ENCODE measurements at regions not wholly inside any gene's neighbourhood (a gene's known extent, or its start where the extent isn't known, plus 50 kb on each side); places are given as distances from the start of the nearest gene placed in this dataset.

DNA sequence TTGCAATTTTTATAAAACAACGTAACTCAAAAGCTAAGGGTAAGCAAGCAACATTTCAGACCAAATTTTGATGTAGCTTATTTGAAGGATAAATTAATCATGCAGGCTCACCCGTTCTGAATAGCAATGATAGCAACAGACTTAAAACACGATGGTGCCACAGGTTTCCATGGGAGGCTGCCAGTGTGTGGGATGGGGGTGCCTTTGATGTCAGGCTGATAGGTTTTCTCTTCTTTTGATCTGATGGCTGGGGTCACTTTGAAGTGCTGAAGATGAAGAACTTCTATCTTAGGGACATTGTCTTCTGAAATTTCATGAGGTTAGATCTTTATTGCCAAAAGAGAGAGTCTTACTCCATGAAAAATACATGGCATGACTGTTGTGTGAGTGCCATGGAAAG lies 206.8 kb downstream of the LPIN1 start:
- no peak for DNase-seq (ENCODE audit: low read depth)

DNA sequence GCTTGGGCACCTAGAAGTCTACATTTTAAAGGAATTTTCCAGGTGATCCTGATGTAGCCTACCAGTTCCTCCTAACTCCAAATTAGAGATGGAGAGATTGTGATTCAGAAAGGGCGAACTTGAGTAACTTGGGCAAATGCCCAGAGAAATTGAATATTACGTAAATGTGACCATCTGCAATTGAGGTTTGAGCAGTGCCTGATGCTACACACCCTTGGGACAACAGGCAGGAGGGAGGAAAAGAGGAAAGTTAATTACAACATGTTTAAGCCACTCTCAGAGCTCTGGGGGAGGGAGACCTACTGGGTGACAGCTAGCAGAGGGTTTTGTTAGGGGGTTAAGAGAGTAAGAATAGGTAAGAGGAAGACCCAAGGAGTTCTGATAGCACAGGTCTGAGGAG lies 208.9 kb downstream of the LPIN1 start:
- DNase-seq (ENCODE audit: low read depth), result peak; percentile 71

DNA sequence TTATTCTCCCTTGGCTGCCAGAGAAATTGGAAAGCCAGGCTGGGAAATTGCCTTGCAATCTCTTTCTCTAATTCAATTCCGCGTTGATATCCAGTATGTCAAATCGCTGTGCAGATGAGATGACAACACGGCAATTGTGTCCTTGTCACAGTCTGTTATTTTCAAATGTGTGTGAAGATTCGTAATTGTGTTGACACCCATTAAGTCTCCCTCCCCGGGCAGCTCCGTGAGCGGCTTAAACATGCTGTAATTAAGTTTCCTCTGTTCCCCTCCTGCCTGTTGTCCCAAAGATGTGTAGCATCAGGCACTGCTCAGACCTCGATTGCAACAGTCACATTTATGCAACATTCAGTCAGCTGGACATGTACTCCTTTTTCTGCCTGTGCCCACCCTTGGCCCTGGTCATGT lies 209.5 kb downstream of the LPIN1 start:
- DNase-seq (ENCODE audit: low read depth), result peak; percentile 16

DNA sequence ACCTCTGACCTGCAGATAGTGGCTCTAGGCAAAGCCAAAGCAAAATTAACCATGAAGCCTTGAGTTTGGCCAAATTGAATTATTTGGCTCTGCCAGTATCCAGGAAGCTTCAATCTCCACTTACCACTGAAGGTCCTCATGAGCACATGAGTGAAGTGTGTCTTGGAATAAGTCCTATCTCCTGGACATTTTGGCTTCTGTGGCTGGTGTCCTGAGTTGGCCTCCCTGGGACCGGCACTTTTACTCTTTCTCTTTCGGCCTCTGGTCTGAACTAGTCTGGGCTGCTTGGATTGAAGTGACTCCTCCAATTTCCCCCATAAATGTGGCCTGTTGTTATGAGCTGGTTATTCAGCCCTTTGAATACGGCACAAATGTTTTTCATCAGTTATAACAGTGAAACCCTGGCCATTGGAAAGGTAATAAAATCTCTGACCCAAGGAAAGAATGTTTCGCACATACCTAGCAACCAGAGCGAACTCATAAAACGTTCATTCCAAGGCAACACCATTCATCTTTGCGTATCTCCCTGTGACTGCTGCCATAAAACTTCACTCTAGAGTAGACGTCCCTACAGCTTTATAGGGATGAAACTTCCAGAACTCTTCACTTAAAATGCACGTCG lies 216.4 kb downstream of the LPIN1 start:
- DNase-seq (ENCODE audit: low read depth), result no peak

DNA sequence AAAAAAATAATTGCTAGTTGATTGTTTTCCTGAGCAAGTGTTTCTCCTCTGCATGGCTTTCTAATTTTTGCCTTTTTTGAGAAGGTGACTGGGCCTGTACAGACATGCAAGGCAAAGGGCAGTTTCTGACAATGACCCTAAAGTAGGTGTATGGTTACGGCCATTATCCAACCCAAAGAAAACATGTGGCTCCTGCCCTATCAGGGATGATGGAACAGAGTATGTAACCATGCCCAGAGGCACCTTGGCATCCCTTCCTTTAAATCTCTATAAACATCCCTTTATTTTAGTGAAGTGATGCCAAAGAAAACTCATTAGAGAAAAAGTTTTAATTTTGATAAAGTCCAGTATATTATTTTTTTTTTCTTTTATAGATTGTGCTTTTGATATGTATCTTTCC lies 217.5 kb downstream of the LPIN1 start:
- DNase-seq (ENCODE audit: low read depth), result no peak

DNA sequence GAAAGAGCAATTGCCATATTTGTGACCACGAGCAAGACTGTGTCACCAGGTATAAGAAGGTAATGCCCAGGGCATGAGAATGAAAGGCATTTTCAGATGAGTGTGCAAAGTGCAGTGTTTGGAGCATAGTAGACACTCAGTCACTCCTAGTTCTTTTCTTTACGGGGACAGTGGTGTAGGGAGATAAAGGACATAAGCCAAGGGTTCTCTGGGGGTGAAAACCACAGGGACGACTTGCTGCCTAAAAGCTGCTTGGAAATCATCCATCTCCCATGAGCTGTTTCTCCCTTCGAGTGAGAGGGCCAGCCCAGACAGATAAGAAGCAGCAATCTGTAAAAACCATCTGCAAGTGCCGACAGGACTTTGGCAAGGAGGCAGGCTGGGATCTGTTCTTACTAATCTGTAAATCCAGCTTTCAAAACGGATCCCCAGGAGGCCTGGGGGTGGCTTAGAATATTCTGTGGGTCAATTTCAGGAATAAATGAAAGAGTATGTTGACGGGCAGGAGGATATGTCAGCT lies 221.6 kb downstream of the LPIN1 start:
- no peak for DNase-seq (ENCODE audit: low read depth)

DNA sequence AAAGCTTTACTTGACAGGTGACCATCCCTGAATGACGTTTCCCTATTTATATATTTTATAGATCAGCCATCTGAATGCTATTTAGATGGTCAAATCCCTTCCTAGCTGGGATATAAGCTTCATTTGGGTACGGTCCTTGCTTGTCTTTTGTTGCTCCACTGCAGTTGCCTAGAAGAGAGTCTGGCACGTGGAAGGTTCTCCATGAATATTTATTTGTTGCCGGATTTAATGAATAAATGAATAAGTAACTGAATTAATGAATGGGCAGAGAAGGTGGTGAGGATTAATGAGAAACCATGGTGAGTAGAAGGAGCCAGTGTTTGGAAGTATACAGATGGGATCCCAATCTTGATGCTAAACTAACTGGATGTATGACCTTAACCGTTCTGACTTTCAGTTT lies 222.1 kb downstream of the LPIN1 start:
- DNase-seq (ENCODE audit: low read depth), result no peak

DNA sequence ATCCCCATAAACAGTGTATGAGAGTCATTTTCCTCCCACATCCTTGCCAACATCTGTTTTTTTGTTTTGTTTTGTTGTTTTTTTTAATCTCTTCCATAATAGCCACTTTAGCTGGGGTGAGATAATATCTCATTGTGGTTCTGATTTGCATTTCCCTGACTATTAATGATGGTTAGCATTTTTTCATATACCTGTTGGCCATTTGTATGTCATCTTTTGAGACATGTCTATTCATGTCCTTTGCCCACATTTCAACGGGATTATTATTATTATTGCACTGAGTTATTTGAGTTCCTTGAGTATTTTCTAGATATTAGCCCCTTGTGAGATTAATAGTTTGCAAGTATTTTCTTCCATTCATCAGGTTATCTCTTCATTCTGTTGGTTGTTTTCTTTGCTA lies 223.3 kb downstream of the LPIN1 start:
- no peak for DNase-seq (ENCODE audit: low read depth)

DNA sequence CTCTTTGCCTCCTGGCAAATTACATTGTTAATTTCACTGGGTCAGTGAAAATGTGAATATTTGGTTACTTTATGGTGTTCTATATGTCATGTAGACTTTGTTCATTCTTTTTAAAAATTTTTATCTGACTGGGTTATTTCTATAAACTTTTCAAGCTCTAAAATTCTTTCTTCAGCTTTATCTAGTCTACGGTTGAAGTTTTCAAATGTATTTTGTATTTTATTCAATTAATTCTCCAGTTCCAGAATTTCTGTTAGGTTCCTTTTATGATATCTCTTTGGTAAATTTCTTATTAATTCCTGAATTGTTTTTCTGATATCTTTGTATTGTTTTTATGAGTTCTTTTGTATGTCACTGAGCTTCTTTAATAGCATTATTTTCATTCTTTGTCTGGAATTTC lies 228.1 kb downstream of the LPIN1 start:
- no peak for DNase-seq (ENCODE audit: low read depth)

DNA sequence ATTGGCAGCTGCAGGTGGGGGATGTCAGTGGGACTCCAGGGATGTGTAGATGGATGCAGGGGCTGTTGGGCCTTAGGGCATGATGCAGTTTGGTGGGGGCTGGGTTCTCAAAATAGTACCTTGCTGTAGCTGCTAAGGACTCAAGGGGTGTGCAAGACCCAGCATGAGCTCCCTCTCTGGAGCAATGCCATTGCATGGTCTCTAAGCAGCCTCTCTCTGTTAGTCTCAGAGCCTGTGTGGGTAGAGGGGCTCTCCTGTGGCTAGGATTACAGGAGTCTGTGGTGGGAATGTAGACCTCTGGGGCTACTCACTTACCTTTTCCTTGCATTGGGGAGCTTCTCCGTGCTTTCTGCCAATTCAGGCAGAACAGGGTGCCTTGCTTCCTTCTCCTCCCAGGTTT lies 228.9 kb downstream of the LPIN1 start:
- DNase-seq (ENCODE audit: low read depth), result no peak

DNA sequence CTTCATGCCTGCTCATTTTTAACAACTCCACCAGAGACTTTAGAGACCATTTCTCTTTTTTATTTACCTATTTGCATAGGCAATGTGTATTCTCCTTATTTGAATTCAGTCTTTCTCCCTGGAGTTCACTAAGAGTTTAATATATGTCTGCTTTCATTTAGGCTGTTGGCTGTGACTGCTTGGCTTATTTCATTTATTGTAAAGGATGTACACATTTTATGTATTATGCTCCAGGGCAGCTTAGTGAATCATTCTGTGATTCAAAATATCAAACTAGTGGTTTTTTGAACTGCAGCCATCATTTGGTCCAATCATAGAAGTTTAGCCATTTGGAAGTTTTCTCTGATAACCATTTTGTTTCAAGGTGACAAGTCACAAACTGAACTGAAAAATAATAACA lies 229.6 kb downstream of the LPIN1 start:
- no peak for DNase-seq (ENCODE audit: low read depth)

DNA sequence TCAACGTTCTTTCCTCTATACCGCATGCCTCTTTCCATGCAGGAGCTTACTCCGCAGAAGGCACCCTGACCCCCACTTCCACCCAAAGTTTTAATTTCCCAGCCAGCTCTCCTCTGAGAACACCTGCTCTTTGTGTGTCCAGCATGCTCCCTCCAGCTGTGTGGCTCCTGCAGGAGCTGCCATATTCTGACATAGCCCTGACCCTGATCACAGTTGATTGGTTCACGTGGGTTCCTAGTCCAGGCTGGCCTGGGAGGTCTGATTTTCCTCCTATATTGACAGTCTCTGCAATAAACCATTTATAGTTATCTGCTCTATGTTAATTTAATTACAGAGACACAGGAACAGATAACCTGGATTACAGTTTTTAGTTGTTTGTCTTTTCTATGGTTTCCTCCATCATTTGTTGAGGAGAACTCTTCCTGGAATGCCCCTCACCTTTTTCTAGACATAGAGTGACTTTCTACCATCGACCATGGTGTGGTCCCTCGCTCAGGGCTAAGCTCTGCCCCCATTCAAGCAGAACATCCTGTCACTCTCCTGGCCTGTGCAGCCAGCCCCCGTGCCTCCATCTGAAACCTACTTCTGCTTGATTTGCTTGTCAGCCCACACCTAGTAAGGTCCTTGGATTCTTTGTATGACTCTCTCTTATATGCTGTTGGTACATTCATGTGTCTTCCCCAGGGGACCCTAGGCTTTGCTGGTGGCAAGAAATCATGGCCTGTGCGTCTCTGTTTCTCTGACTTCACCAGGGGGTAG lies 231.5 kb downstream of the LPIN1 start:
- no peak for DNase-seq (ENCODE audit: low read depth)

DNA sequence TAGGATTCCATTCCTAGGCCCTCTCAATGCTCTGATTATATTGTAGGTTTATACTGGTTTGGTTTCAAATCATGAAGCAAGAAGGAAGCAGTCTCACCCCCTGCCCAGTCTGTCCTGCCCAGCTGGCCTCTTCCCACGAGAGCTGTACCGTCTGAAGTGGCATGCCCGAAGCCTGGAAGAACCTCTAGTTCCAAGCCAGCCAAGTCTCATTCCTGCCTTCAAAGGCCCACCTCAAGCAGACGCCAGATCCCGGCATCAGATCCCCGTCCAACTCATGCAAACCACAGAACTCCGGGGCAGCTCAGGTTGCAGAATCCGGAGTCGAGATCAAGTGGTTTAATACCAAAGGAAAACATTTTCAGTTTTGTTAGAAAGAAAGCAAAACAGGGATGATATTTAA lies 234.4 kb downstream of the LPIN1 start:
- DNase-seq (ENCODE audit: low read depth), result peak; percentile 78

DNA sequence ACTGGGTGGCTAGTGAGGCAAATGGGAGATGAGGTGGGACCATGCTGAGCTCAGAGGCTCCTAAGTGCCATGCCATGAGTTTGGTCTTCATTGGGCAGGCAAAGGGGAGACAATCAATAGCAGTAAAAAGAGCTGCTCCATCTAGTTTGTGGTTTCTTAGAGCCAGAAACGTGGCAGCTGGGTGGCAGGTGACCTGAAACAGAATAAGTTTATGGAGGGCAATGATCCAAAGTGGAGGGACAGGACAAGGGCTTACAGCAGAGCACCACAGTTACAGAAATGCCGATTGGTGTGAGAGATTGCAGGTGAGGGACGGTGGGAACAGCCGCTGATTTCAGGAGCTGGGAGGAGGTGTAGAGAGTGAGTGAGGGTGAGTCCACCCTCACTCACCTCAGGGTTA lies 237.0 kb downstream of the LPIN1 start:
- DNase-seq (ENCODE audit: low read depth), result no peak

DNA sequence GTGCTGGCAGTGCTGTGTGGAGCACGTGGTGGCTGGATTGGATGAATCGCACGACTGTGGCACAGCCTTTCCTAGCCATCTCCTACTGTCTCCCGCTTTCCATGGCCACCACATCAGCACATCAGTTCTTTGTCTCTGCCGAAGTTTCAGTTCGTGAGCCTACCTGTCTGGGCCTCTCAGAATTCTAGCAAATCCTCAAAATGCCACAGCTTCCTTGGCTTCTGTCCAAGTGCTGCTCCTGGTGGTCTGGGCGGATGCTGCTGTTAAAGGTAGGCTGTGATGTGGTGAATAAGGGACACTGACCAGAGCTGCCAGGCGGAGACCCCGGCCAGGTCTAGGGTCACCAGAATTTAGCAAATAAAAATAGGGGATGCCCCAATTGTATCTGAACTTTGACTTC lies 237.4 kb downstream of the LPIN1 start:
- no peak for DNase-seq (ENCODE audit: low read depth)

DNA sequence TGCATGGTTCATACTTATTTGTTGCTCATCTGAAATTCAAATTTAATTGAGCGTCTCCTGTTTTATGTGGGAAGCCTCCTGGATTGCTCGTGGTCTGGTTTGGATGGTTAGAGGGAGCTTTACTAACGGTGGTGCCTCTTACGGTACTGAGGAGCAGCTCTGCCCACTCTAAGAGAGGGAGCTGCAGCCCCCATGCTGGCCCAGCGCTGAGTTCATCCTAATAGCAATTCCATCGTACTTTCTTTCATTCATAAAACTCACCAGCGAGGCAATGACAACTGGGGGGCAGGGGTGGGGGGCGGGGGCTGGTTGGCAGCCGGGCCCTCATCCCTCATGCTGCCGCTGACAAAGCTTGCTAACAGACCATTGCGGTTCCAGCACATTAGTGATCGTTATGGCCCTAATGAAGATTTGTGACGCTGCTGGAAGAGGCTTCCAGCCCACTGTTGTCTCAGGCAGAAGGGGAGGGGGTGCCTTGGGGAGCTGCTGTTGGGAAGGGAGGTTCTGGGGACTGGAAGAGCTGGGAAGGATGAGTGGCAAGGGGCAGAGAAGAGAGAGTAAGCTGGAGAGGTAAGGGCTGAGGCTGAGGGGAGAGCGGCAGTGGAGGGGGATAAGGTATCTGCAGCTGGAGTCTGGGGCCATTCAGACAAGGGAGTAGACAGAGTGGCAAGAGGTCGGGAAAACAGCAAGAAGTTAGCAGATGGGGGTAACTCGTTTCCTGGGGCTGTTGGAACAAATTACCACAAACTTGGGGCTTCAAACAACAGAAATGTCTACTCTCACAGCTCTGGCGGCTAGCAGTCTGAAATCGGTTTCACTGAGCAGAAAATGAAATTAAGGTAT lies 238.1 kb downstream of the LPIN1 start:
- DNase-seq (ENCODE audit: low read depth), result no peak

DNA sequence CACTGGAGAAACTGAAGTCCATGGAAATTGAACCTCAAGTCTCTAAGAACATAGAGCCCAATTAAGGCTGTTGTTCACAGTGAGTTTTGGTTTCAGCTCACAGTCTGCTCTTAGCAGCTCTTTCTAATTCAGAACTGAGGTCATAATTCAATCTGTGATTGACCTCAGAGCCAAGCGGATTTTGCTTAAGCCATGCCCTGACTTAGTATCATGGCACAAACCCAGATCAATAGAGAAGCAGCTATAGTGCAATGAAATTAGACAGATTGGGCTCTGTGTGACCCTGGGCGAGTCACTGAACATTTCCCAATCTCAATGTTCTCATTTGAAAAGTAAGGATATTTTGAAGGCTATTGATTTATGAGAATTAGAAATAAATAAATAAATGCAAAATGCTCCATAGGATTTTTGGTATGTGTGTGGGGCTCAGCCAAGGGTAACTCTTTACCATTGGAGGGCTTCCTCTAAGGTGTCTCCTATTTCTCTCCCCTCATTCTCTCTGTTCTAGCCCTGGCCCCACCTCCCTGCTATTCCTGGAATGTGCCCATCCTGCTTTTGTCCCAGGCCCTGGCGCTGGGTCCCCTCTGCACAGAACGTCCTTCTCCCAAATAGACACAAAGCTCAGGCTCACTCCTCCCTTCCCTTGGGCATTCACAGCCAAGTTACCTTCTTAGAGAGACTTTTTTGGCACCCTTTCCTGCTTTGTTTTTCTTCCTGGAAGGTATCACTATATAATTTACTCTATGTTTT lies 239.6 kb downstream of the LPIN1 start:
- no peak for DNase-seq (ENCODE audit: low read depth)

DNA sequence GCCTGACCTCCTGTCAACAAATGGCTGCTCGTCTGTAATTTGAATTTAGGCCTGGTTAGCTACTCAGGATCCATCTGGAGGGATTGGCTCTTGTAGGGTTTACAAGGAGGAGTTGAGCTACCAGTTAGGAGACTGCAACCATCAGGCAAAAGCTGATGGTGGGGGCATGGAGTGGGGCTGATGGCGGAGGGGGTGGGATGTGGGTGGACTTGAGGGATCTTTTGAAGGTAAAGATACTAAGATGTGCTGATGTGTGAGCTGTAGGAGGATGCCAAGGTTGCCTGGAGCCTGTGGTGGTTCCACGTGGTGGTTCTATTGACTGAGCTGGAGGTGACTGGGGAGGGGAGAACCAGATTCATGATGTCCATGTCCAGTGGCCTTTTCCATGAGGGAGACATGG lies 240.7 kb downstream of the LPIN1 start:
- no peak for DNase-seq (ENCODE audit: low read depth)

DNA sequence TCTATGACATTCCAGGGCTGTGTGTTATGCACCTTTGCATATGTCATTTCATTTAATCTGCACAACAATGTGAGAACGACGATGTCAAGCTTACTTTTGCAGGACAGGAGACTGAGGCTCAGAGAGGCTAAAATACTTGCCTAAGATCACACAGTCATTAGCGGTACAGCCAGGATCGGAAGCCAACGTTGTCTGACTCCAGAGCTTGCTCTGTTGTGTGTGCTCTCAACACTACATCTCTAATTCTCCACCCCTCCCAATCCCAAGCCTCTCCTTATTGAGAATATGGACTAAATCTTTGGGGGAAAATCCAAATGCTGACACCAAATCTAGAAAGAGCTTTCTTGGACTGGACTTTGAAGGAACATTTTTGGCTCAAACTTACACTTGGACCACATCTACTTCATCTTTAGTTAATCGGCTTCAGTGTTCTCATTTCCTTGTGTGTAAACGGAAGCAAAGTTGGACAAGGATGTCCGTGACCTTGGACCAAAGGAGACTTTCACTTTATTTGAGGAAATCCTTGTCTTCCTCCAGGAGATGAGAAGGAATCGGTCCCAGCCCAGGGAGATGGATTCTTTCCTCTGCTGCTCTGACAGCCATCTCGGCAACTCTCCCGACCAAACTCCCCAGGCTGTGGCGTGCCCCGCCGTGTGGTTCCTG lies 242.4 kb downstream of the LPIN1 start:
- no peak for DNase-seq (ENCODE audit: low read depth)

DNA sequence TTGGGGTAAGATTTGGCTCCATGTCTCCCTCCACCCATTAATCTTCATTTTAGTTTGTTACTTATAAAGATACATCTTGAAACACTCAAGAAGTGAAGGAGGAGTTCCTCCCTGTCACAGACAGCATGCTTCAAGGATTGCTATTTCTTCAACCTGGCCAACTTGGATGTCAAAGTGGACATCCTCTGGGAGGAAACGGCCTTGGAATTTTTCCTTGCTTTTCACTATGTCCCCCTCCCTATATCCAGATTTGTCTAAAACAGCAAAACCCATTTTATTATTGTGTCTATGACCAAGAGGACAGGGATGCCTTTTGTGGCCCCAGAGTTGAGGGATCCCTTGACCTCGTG lies 242.9 kb downstream of the LPIN1 start:
- DNase-seq (ENCODE audit: low read depth), result no peak

DNA sequence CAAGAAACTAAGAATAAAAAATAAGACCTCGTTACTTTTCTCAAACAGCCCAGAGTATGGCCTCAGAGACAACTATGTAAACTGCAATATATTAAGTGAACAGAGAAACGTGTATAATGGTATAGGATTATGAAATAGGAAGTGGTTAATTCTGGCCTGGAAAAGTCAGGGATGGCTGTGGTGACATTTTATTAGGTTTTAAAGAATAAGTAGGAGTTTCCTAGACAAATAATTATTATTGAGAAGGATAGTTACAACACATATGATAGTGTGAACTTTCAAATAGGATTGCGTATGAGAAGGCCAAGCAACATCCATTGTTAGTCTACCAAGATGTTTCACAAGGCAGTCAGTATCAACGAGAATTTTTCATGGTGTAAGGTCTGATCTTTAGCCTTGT lies 244.1 kb downstream of the LPIN1 start:
- no peak for DNase-seq (ENCODE audit: low read depth)

All from LHCN-M2 (cell line).